ENCODE measurements at regions not wholly inside any gene's neighbourhood (a gene's known extent, or its start where the extent isn't known, plus 50 kb on each side); places are given as distances from the start of the nearest gene placed in this dataset.
"Not testable (repeated sequence)": the region's sequence is repeated elsewhere in the genome, so short reads cannot be mapped to it uniquely, and the experiment has no call there.

GRCh38 chr21:17388226-17388625 is 124.6 kb upstream of the CXADR start:
- Mint-ChIP-seq H3K36me3 (no peaks in the 10 kb centered on the region), H3K27ac (no peak overlapping the region), H3K4me1 (no peaks in the 10 kb centered on the region), H3K4me3 (no peak overlapping the region), H3K9me3 (no peaks in the 10 kb centered on the region), H3K27me3 (peaks cover 11% of the 10 kb centered on the region)
- no peak for DNase-seq

GRCh38 chr21:17389311-17389710 is 123.5 kb upstream of the CXADR start:
- Mint-ChIP-seq H3K27me3 (peaks cover 16% of the 10 kb centered on the region), H3K36me3 (no peaks in the 10 kb centered on the region), H3K4me3 (no peak overlapping the region), H3K27ac (no peak overlapping the region), H3K9me3 (no peaks in the 10 kb centered on the region), H3K4me1 (no peaks in the 10 kb centered on the region)
- DNase-seq: no peak

GRCh38 chr21:17390569-17390968 is 122.3 kb upstream of the CXADR start:
- no peak overlapping the region for H3K27ac Mint-ChIP-seq
- no peaks in the 10 kb centered on the region for H3K9me3 Mint-ChIP-seq
- H3K4me1 Mint-ChIP-seq: no peaks in the 10 kb centered on the region
- DNase-seq: no peak
- no peak overlapping the region for H3K4me3 Mint-ChIP-seq
- no peaks in the 10 kb centered on the region for H3K36me3 Mint-ChIP-seq
- peaks cover 16% of the 10 kb centered on the region for H3K27me3 Mint-ChIP-seq

GRCh38 chr21:17391811-17392340 is 121.0 kb upstream of the CXADR start:
- Mint-ChIP-seq H3K27ac (no peak overlapping the region), H3K36me3 (no peaks in the 10 kb centered on the region), H3K27me3 (peaks cover 11% of the 10 kb centered on the region), H3K9me3 (no peaks in the 10 kb centered on the region), H3K4me3 (no peak overlapping the region), H3K4me1 (no peaks in the 10 kb centered on the region)
- no peak for DNase-seq

GRCh38 chr21:17393413-17393812 is 119.4 kb upstream of the CXADR start:
- Mint-ChIP-seq H3K4me3 (no peak overlapping the region), H3K9me3 (no peaks in the 10 kb centered on the region), H3K36me3 (no peaks in the 10 kb centered on the region), H3K27ac (no peak overlapping the region), H3K4me1 (no peaks in the 10 kb centered on the region), H3K27me3 (peaks cover 5% of the 10 kb centered on the region)
- no peak for DNase-seq

- H3K36me3 Mint-ChIP-seq: no peaks in the 10 kb centered on the region
- no peak overlapping the region for H3K27ac Mint-ChIP-seq
- no peaks in the 10 kb centered on the region for H3K9me3 Mint-ChIP-seq
- no peak overlapping the region for H3K4me3 Mint-ChIP-seq
- peaks cover 8% of the 10 kb centered on the region for H3K27me3 Mint-ChIP-seq
- no peaks in the 10 kb centered on the region for H3K4me1 Mint-ChIP-seq
- DNase-seq: no peak
These were observed 115.9 kb upstream of the CXADR start for GRCh38 chr21:17396948-17397347.

GRCh38 chr21:17397703-17398102 is 115.1 kb upstream of the CXADR start:
- no peak overlapping the region for H3K4me3 Mint-ChIP-seq
- H3K27ac Mint-ChIP-seq: no peak overlapping the region
- no peaks in the 10 kb centered on the region for H3K9me3 Mint-ChIP-seq
- H3K4me1 Mint-ChIP-seq: no peaks in the 10 kb centered on the region
- no peaks in the 10 kb centered on the region for H3K36me3 Mint-ChIP-seq
- H3K27me3 Mint-ChIP-seq: peaks cover 8% of the 10 kb centered on the region
- DNase-seq: no peak

- H3K27me3 Mint-ChIP-seq, H3K36me3 Mint-ChIP-seq, DNase-seq, H3K9me3 Mint-ChIP-seq, H3K27ac Mint-ChIP-seq, H3K4me3 Mint-ChIP-seq, H3K4me1 Mint-ChIP-seq: not testable (repeated sequence)
These were observed 113.9 kb upstream of the CXADR start for GRCh38 chr21:17398954-17399353.

GRCh38 chr21:17402937-17403336 is 109.9 kb upstream of the CXADR start:
- no peaks in the 10 kb centered on the region for H3K4me1 Mint-ChIP-seq
- H3K4me3 Mint-ChIP-seq: no peak overlapping the region
- DNase-seq: no peak
- peaks cover 2% of the 10 kb centered on the region for H3K9me3 Mint-ChIP-seq
- no peaks in the 10 kb centered on the region for H3K36me3 Mint-ChIP-seq
- H3K27me3 Mint-ChIP-seq: peaks cover 3% of the 10 kb centered on the region
- H3K27ac Mint-ChIP-seq: no peak overlapping the region

GRCh38 chr21:17406202-17406601 is 106.6 kb upstream of the CXADR start:
- no peaks in the 10 kb centered on the region for H3K4me1 Mint-ChIP-seq

GRCh38 chr21:17414766-17415165 is 98.1 kb upstream of the CXADR start:
- Mint-ChIP-seq H3K27ac (no peak overlapping the region), H3K4me3 (no peak overlapping the region), H3K9me3 (no peaks in the 10 kb centered on the region), H3K27me3 (peaks cover 2% of the 10 kb centered on the region), H3K36me3 (no peaks in the 10 kb centered on the region), H3K4me1 (no peaks in the 10 kb centered on the region)
- no peak for DNase-seq

More at GRCh38 chr21:17406202-17406601, 106.6 kb upstream of the CXADR start:
- Mint-ChIP-seq H3K27me3 (no peaks in the 10 kb centered on the region), H3K9me3 (peaks cover 2% of the 10 kb centered on the region), H3K27ac (no peak overlapping the region), H3K4me3 (no peak overlapping the region), H3K36me3 (no peaks in the 10 kb centered on the region)
- no peak for DNase-seq

GRCh38 chr21:17416139-17416538 is 96.7 kb upstream of the CXADR start:
- Mint-ChIP-seq H3K27me3 (peaks cover 6% of the 10 kb centered on the region), H3K4me1 (no peaks in the 10 kb centered on the region)

GRCh38 chr21:17422931-17423330 is 89.9 kb upstream of the CXADR start:
- H3K4me3 Mint-ChIP-seq: no peak overlapping the region
- H3K36me3 Mint-ChIP-seq: no peaks in the 10 kb centered on the region
- H3K27me3 Mint-ChIP-seq: peaks cover 6% of the 10 kb centered on the region
- no peak overlapping the region for H3K27ac Mint-ChIP-seq
- no peak for DNase-seq
- no peaks in the 10 kb centered on the region for H3K4me1 Mint-ChIP-seq
- no peaks in the 10 kb centered on the region for H3K9me3 Mint-ChIP-seq

More at GRCh38 chr21:17416139-17416538, 96.7 kb upstream of the CXADR start:
- DNase-seq: no peak
- Mint-ChIP-seq H3K27ac (no peak overlapping the region), H3K9me3 (no peaks in the 10 kb centered on the region), H3K36me3 (no peaks in the 10 kb centered on the region), H3K4me3 (no peak overlapping the region)

- Mint-ChIP-seq H3K36me3 (no peaks in the 10 kb centered on the region), H3K27ac (no peak overlapping the region), H3K9me3 (no peaks in the 10 kb centered on the region), H3K4me1 (no peaks in the 10 kb centered on the region), H3K27me3 (no peaks in the 10 kb centered on the region), H3K4me3 (no peak overlapping the region)
- no peak for DNase-seq
These were observed 85.7 kb upstream of the CXADR start for GRCh38 chr21:17427157-17427556.

- no peaks in the 10 kb centered on the region for H3K4me1 Mint-ChIP-seq
- DNase-seq: no peak
- no peaks in the 10 kb centered on the region for H3K27me3 Mint-ChIP-seq
- H3K36me3 Mint-ChIP-seq: no peaks in the 10 kb centered on the region
- no peak overlapping the region for H3K4me3 Mint-ChIP-seq
- H3K27ac Mint-ChIP-seq: no peak overlapping the region
- no peaks in the 10 kb centered on the region for H3K9me3 Mint-ChIP-seq
These were observed 84.9 kb upstream of the CXADR start for GRCh38 chr21:17427831-17428483.

- no peaks in the 10 kb centered on the region for H3K36me3 Mint-ChIP-seq
- no peaks in the 10 kb centered on the region for H3K9me3 Mint-ChIP-seq
- DNase-seq: no peak
- H3K4me3 Mint-ChIP-seq: no peak overlapping the region
- H3K27me3 Mint-ChIP-seq: no peaks in the 10 kb centered on the region
- H3K4me1 Mint-ChIP-seq: no peaks in the 10 kb centered on the region
- H3K27ac Mint-ChIP-seq: no peak overlapping the region
These were observed 84.4 kb upstream of the CXADR start for GRCh38 chr21:17428484-17428869.

Data from activated naive CD8-positive, alpha-beta T cell treated with anti-CD3 and anti-CD28 coated beads for 36 hours (primary cell).